OCI-LY1 (cell line): ENCODE measurements at regions not wholly inside any gene's neighbourhood (a gene's known extent, or its start where the extent isn't known, plus 50 kb on each side); places are given as distances from the start of the nearest gene placed in this dataset.

ENCODE experiments used
- H2AFZ ChIP-seq: fragments of 200-600 bp; sonication (generic), shearing (Covaris generic); 2 replicates; pipeline ENCODE4 v1.6.0; 2014; ENCODE audit warnings: antibody characterized with exemption, mild to moderate bottlenecking, low read length
- H3F3A ChIP-seq: fragments of 200-600 bp; sonication (generic), shearing (Covaris generic); 2 replicates; pipeline ENCODE4 v1.6.0; 2014; ENCODE audit warnings: mild to moderate bottlenecking, antibody characterized with exemption, low read length, moderate library complexity; ENCODE audit not compliant: insufficient read depth
- H3K27ac ChIP-seq: fragments of 200-600 bp; sonication (generic); 2 replicates; pipeline ENCODE4 v1.5.1; 2014; ENCODE audit warnings: low read length, mixed run types, mild to moderate bottlenecking, low read depth; ENCODE audit not compliant: poor library complexity, severe bottlenecking
- H3K27me3 ChIP-seq: fragments of 200-600 bp; sonication (generic); 2 replicates; pipeline ENCODE4 v1.6.0; 2014; ENCODE audit warnings: antibody characterized with exemption, mild to moderate bottlenecking, low read length, moderate library complexity; ENCODE audit not compliant: insufficient read depth
- H3K36me3 ChIP-seq: fragments of 200-600 bp; sonication (generic); 2 replicates; pipeline ENCODE4 v1.6.1; 2014; ENCODE audit warnings: mild to moderate bottlenecking, antibody characterized with exemption, low read length, moderate library complexity, mixed read lengths; ENCODE audit not compliant: insufficient read depth
- H3K4me1 ChIP-seq: fragments of 200-600 bp; sonication (generic); 2 replicates; pipeline ENCODE4 v1.5.1; 2014; ENCODE audit warnings: mild to moderate bottlenecking, low read length, moderate library complexity; ENCODE audit not compliant: insufficient read depth, severe bottlenecking
- H3K4me2 ChIP-seq: fragments of 200-600 bp; sonication (generic), shearing (Covaris generic); 2 replicates; pipeline ENCODE4 v1.6.1; 2014; ENCODE audit warnings: low read length
- H3K4me3 ChIP-seq: fragments of 200-600 bp; sonication (generic); 2 replicates; pipeline ENCODE4 v1.5.1; 2014; ENCODE audit warnings: low read length, low read depth, mild to moderate bottlenecking, mixed read lengths; ENCODE audit not compliant: poor library complexity, severe bottlenecking
- H3K79me2 ChIP-seq: fragments of 200-600 bp; shearing (Covaris generic); 2 replicates; pipeline ENCODE4 v1.6.1; 2016; ENCODE audit warnings: mixed run types, low read length, mixed read lengths; ENCODE audit not compliant: insufficient read depth
- H3K9ac ChIP-seq: fragments of 200-600 bp; sonication (generic), shearing (Covaris generic); 2 replicates; pipeline ENCODE4 v1.6.1; 2014; ENCODE audit warnings: mild to moderate bottlenecking, low read length, mixed read lengths
- H3K9me2 ChIP-seq: fragments of 200-600 bp; sonication (generic), shearing (Covaris generic); 2 replicates; pipeline ENCODE4 v1.6.1; 2014; ENCODE audit warnings: low read depth, mild to moderate bottlenecking, low read length, mixed read lengths
- H3K9me3 ChIP-seq: fragments of 200-600 bp; shearing (Covaris generic); 2 replicates; pipeline ENCODE4 v1.6.1; 2014; ENCODE audit warnings: low read length, mixed read lengths
- H4K20me1 ChIP-seq: fragments of 200-600 bp; sonication (generic), shearing (Covaris generic); 2 replicates; pipeline ENCODE4 v1.6.0; 2016; ENCODE audit warnings: mild to moderate bottlenecking, low read length; ENCODE audit not compliant: insufficient read depth
- EZH2 ChIP-seq: fragments of 200-600 bp; sonication (generic), shearing (Covaris generic); IDR thresholded peaks from 2 replicates; pipeline ENCODE4 v1.8.0; 2017; ENCODE audit warnings: borderline replicate concordance, mixed run types, mild to moderate bottlenecking, antibody characterized with exemption, low read length, moderate library complexity, mixed read lengths
- TF ChIP-seq, protein P1 (sequence below): fragments of 200-600 bp; sonication (generic), shearing (Covaris generic); IDR thresholded peaks from 2 replicates; pipeline ENCODE4 v1.5.1; 2017; ENCODE audit warnings: mild to moderate bottlenecking, antibody characterized with exemption, low read length, moderate library complexity, mixed read lengths

- no peak overlapping the region for H3K4me2 ChIP-seq
- H3K79me2 ChIP-seq = no peaks in the 10 kb centered on the region
- H3F3A ChIP-seq = no peaks in the 10 kb centered on the region
- H3K9me2 ChIP-seq = no peaks in the 10 kb centered on the region
- H3K27me3 ChIP-seq = 0 out of 2 replicates have a peak, but pooled peaks cover 7% of the 10 kb centered on the region
- H4K20me1 ChIP-seq = no peaks in the 10 kb centered on the region
- no peak overlapping the region for H3K27ac ChIP-seq
- TF ChIP-seq, protein P1, sequence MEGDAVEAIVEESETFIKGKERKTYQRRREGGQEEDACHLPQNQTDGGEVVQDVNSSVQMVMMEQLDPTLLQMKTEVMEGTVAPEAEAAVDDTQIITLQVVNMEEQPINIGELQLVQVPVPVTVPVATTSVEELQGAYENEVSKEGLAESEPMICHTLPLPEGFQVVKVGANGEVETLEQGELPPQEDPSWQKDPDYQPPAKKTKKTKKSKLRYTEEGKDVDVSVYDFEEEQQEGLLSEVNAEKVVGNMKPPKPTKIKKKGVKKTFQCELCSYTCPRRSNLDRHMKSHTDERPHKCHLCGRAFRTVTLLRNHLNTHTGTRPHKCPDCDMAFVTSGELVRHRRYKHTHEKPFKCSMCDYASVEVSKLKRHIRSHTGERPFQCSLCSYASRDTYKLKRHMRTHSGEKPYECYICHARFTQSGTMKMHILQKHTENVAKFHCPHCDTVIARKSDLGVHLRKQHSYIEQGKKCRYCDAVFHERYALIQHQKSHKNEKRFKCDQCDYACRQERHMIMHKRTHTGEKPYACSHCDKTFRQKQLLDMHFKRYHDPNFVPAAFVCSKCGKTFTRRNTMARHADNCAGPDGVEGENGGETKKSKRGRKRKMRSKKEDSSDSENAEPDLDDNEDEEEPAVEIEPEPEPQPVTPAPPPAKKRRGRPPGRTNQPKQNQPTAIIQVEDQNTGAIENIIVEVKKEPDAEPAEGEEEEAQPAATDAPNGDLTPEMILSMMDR = no peak
- no peak for TF ChIP-seq EZH2
- H3K4me3 ChIP-seq = no peak overlapping the region
- no peak overlapping the region for H2AFZ ChIP-seq
- no peak overlapping the region for H3K9ac ChIP-seq
- no peaks in the 10 kb centered on the region for H3K9me3 ChIP-seq
- H3K36me3 ChIP-seq = no peaks in the 10 kb centered on the region
- H3K4me1 ChIP-seq = no peaks in the 10 kb centered on the region
Measured at GRCh38 chr16:86143666-86144065, 244.7 kb downstream of the IRF8 start.

GRCh38 chr16:86145669-86146068 is 246.7 kb downstream of the IRF8 start:
- no peak overlapping the region for H3K4me3 ChIP-seq
- H3K79me2 ChIP-seq = no peaks in the 10 kb centered on the region
- H4K20me1 ChIP-seq = no peaks in the 10 kb centered on the region
- H3K9ac ChIP-seq = no peak overlapping the region
- no peak overlapping the region for H3K27ac ChIP-seq
- no peaks in the 10 kb centered on the region for H3K9me2 ChIP-seq
- H2AFZ ChIP-seq = no peak overlapping the region
- no peaks in the 10 kb centered on the region for H3K4me1 ChIP-seq
- H3K27me3 ChIP-seq = no peaks in the 10 kb centered on the region; the same call in 1 of the 2 replicates
- H3K4me2 ChIP-seq = no peak overlapping the region
- TF ChIP-seq, protein P1 = no peak
- no peak for TF ChIP-seq EZH2
- no peaks in the 10 kb centered on the region for H3K9me3 ChIP-seq
- no peaks in the 10 kb centered on the region for H3F3A ChIP-seq
- no peaks in the 10 kb centered on the region for H3K36me3 ChIP-seq

- no peak for TF ChIP-seq EZH2
- TF ChIP-seq, protein P1 = no peak
Measured at GRCh38 chr16:86150641-86151238, 251.8 kb downstream of the IRF8 start.

More at GRCh38 chr16:86150641-86151238, 251.8 kb downstream of the IRF8 start:
- no peaks in the 10 kb centered on the region for H3K36me3 ChIP-seq
- H2AFZ ChIP-seq = no peak overlapping the region
- H3K9me2 ChIP-seq = no peaks in the 10 kb centered on the region
- H3F3A ChIP-seq = no peaks in the 10 kb centered on the region
- H3K4me2 ChIP-seq = no peak overlapping the region
- no peaks in the 10 kb centered on the region for H4K20me1 ChIP-seq
- H3K27me3 ChIP-seq = no peaks in the 10 kb centered on the region; the same call in 1 of the 2 replicates
- no peaks in the 10 kb centered on the region for H3K79me2 ChIP-seq
- H3K9me3 ChIP-seq = no peaks in the 10 kb centered on the region
- no peak overlapping the region for H3K9ac ChIP-seq
- no peaks in the 10 kb centered on the region for H3K4me1 ChIP-seq
- H3K4me3 ChIP-seq = no peak overlapping the region
- no peak overlapping the region for H3K27ac ChIP-seq
